ENCODE measurements at regions not wholly inside any gene's neighbourhood (a gene's known extent, or its start where the extent isn't known, plus 50 kb on each side); places are given as distances from the start of the nearest gene placed in this dataset.

DNA sequence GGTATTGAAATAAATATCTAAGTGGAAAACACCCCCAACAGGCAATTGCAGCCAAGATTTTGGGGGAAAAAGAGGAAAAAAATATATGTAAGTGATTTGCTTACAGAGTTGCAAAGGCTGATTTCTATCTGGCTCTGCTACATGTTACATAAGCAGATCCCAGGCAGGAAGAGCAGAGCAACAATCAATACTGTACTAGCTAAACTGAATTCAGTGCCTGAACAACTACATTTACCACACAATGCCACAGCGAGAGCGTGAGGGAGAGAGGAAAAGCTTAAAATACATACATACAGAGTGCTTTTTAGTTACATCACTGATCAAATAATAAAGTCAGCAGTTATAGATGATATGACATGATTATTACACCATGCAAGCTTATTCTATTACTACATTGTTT, 665.6 kb upstream of the ARGLU1 start:
- intact Hi-C loops (cut with micrococcal nuclease), result no loop called here
- Histone ChIP-seq H3K4me3 (no peak overlapping the region), H3K27me3 (ENCODE audit: low read depth) (peaks cover 4% of the 10 kb centered on the region), H3K27ac (replicated peaks) (no peak overlapping the region), H3K9me3 (replicated peaks) (no peaks in the 10 kb centered on the region), H3K4me1 (no peaks in the 10 kb centered on the region), H3K36me3 (no peaks in the 10 kb centered on the region)
- TF ChIP-seq, protein P1, sequence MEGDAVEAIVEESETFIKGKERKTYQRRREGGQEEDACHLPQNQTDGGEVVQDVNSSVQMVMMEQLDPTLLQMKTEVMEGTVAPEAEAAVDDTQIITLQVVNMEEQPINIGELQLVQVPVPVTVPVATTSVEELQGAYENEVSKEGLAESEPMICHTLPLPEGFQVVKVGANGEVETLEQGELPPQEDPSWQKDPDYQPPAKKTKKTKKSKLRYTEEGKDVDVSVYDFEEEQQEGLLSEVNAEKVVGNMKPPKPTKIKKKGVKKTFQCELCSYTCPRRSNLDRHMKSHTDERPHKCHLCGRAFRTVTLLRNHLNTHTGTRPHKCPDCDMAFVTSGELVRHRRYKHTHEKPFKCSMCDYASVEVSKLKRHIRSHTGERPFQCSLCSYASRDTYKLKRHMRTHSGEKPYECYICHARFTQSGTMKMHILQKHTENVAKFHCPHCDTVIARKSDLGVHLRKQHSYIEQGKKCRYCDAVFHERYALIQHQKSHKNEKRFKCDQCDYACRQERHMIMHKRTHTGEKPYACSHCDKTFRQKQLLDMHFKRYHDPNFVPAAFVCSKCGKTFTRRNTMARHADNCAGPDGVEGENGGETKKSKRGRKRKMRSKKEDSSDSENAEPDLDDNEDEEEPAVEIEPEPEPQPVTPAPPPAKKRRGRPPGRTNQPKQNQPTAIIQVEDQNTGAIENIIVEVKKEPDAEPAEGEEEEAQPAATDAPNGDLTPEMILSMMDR (IDR thresholded peaks at IDR 0.05; ENCODE audit: borderline replicate concordance), result no peak
- no peak for DNase-seq

DNA sequence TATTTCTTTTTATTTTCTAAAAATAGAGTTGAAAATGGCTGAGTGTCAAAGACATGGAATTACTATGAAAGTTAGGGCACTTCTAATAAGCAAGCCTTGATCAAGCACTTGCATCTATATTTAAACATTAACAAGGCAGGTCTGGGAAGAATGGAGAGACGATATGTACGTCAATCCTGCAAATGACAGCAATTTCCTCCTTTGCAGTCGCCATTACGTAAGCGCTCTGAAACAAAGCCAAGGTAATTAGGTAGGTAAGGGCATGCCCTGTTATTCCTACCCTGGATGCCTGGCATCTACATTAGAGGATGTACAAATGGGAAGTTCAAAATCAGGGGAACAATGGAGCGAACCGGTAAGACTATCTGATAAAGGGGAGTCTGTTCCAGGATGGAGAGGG, 664.0 kb upstream of the ARGLU1 start:
- TF ChIP-seq, protein P1 (IDR thresholded peaks at IDR 0.05; ENCODE audit: borderline replicate concordance), result no peak
- H3K4me1 ChIP-seq, result no peaks in the 10 kb centered on the region
- intact Hi-C loops (cut with micrococcal nuclease), result no loop called here

DNA sequence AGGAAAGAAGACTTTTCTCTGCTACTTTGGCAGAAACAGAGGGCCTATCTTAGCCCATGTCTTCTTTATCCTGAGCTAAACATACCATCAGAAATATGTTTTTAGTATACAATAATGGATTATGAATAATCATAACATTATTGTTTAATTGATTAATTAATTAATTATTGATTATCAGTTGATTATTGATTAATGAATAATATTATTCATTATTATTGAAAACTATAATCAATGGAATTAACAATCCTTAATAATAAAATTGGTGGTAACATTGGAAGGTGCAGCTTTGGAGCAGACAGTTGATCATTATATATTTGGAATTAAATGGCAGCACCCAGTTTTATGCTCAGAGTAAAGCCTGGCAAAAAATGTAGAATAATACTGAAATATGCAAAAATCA, 655.9 kb upstream of the ARGLU1 start:
- TF ChIP-seq, protein P1 (IDR thresholded peaks at IDR 0.05; ENCODE audit: borderline replicate concordance), result no peak
- intact Hi-C loops (cut with micrococcal nuclease), result no loop called here
- Histone ChIP-seq H3K4me1 (no peaks in the 10 kb centered on the region), H3K36me3 (no peaks in the 10 kb centered on the region), H3K9me3 (replicated peaks) (no peaks in the 10 kb centered on the region), H3K27ac (replicated peaks) (no peak overlapping the region), H3K4me3 (no peak overlapping the region), H3K27me3 (ENCODE audit: low read depth) (no peaks in the 10 kb centered on the region)
- no peak for DNase-seq

More for the DNA sequence above, 664.0 kb upstream of the ARGLU1 start:
- peaks cover 4% of the 10 kb centered on the region for H3K27me3 ChIP-seq (ENCODE audit: low read depth)
- H3K36me3 ChIP-seq, result no peaks in the 10 kb centered on the region
- H3K4me3 ChIP-seq, result no peak overlapping the region
- DNase-seq, result no peak
- H3K27ac ChIP-seq (replicated peaks), result no peak overlapping the region
- no peaks in the 10 kb centered on the region for H3K9me3 ChIP-seq (replicated peaks)

DNA sequence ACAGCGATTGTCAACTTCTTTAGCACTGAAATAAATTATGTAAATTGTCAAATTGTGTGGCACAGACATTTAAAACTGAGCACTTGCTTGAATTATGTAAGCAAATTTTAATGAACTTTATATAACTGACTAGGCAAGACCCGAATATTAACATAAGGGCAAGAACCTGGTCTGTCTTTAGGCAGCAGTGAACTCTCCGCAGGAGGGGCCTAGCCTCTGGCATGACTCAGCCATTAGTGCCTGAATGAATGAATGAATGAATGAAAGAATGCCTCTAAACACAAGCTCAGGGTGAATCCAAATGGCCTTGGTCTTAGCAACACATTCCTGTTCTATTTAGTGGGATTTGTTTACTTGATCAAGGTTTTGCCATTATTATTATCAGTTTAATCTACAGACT, 654.7 kb upstream of the ARGLU1 start:
- no peak for DNase-seq
- H3K4me1 ChIP-seq, result no peaks in the 10 kb centered on the region
- intact Hi-C loops (cut with micrococcal nuclease), result no loop called here
- TF ChIP-seq, protein P1 (IDR thresholded peaks at IDR 0.05; ENCODE audit: borderline replicate concordance), result no peak
- no peaks in the 10 kb centered on the region for H3K9me3 ChIP-seq (replicated peaks)
- H3K27me3 ChIP-seq (ENCODE audit: low read depth), result no peaks in the 10 kb centered on the region
- no peak overlapping the region for H3K4me3 ChIP-seq
- no peak overlapping the region for H3K27ac ChIP-seq (replicated peaks)
- H3K36me3 ChIP-seq, result no peaks in the 10 kb centered on the region

GRCh38 chr13:107220245-107220644, 652.3 kb upstream of the ARGLU1 start:
- TF ChIP-seq, protein P1 (IDR thresholded peaks at IDR 0.05; ENCODE audit: borderline replicate concordance), result no peak
- Histone ChIP-seq H3K36me3 (no peaks in the 10 kb centered on the region), H3K9me3 (replicated peaks) (no peaks in the 10 kb centered on the region), H3K4me1 (no peaks in the 10 kb centered on the region), H3K27me3 (ENCODE audit: low read depth) (no peaks in the 10 kb centered on the region), H3K4me3 (no peak overlapping the region), H3K27ac (replicated peaks) (no peak overlapping the region)
- intact Hi-C loops (cut with micrococcal nuclease), result no loop called here
- no peak for DNase-seq

- intact Hi-C loops (cut with micrococcal nuclease), result no loop called here
- H3K4me3 ChIP-seq, result no peak overlapping the region
- H3K36me3 ChIP-seq, result no peaks in the 10 kb centered on the region
- H3K9me3 ChIP-seq (replicated peaks), result no peaks in the 10 kb centered on the region
- H3K27ac ChIP-seq (replicated peaks), result no peak overlapping the region
- TF ChIP-seq, protein P1 (IDR thresholded peaks at IDR 0.05; ENCODE audit: borderline replicate concordance), result no peak
- no peak for DNase-seq
- no peaks in the 10 kb centered on the region for H3K4me1 ChIP-seq
- H3K27me3 ChIP-seq (ENCODE audit: low read depth), result peaks cover 12% of the 10 kb centered on the region
Measured at GRCh38 chr13:107217251-107217650, 649.3 kb upstream of the ARGLU1 start.

All from left ventricle myocardium inferior (tissue), 1 donor.